ENCODE measurements at regions not wholly inside any gene's neighbourhood (a gene's known extent, or its start where the extent isn't known, plus 50 kb on each side); places are given as distances from the start of the nearest gene placed in this dataset.

DNA sequence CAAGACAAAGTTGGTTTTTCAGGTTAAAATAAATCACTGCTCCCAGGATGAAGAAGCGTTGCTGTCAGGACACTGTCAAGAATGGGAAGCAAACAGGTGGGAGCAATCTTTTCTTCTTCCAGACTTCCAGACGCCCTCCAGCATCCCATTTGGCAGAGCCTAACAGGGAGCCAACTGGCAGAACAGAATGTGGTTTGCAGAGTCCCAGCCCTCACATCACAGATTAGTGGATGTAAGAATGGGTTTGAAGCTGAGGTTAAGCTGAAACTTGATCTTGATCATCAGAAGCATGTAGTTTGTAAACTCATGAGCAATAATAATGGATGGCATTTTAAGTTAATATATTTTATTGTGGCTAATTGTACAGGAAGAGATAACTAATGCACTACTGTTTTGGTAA is 636.4 kb downstream of the SLC6A15 start:
- DNase-seq (ENCODE audit: low read depth), result no peak

DNA sequence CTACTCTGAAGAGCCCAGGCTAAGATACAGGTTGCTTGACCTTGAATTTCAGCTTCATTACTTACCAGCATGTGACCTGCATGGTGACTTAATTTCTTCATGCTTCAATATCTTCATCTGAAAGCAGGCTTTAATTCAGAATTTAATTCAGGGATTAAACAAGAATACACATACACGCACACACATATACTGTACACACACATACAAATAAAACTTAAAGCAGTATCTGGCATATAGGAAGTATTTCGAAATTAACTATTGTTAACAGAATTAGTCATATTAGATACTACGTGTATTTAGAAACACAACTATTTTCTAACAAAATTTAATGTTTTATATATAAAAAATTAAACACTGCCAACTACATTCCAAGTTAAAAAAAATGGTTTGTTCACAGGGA is 640.3 kb downstream of the SLC6A15 start:
- DNase-seq (ENCODE audit: low read depth), result no peak
- in situ Hi-C loops (cut with HindIII; ENCODE audit: low pct_unique_long_range_greater_than_20kb, low sequenced_read_pairs), result no loop called here

More for the DNA sequence above, 636.4 kb downstream of the SLC6A15 start:
- in situ Hi-C loops (cut with HindIII; ENCODE audit: low pct_unique_long_range_greater_than_20kb, low sequenced_read_pairs), result no loop called here

DNA sequence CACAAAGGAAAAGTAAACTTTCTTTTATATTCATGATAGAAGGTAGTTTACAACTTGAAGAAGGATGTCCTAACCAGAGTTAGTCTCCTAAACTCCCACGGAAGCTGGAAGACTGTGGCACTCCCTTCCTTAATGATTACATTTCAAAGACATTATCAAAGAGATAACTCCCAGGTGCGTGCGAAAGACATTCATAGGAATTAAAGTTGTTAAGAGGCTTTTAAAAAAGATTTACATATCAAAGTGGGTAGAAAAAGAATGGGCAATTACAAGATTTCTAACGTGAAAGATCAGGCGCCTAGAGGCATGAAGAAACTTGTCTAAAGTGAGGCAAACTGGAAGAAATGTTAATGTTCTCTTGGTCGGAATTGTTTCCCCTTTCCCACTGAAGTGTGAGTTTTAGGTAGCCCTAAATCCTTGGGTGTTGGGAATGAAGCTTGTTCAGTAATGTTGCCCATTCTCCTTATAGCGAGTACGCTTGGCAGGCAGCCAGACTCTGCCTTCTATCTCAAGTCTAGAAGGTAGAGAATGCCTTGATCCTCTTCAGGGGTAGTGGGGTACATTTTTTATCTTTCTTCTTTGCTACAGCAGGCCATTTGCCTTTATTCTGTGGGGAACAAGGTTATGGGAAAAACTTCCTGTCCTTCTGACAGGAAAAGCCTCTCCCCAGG is 642.0 kb downstream of the SLC6A15 start:
- DNase-seq (ENCODE audit: low read depth), result no peak
- in situ Hi-C loops (cut with HindIII; ENCODE audit: low pct_unique_long_range_greater_than_20kb, low sequenced_read_pairs), result no loop called here

DNA sequence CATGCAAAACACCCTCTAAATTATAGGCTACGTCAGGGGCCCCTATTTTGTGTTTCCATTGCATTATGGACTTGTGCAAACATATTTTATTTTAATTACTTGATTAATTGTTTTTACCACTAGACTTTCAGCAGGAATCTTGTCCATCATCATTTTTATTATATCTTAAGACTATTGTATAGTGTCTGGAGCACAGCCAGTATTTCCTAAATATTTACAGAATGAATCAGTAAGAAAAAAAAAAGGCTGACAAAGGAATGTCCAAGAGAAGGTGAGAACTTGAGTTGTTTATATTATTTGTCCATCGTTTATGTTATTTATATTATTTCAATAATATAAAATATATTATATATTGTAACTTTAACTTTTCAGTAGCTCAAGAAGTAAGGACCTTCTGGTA is 664.7 kb downstream of the SLC6A15 start:
- in situ Hi-C loops (cut with HindIII; ENCODE audit: low pct_unique_long_range_greater_than_20kb, low sequenced_read_pairs), result no loop called here
- DNase-seq (ENCODE audit: low read depth), result no peak

DNA sequence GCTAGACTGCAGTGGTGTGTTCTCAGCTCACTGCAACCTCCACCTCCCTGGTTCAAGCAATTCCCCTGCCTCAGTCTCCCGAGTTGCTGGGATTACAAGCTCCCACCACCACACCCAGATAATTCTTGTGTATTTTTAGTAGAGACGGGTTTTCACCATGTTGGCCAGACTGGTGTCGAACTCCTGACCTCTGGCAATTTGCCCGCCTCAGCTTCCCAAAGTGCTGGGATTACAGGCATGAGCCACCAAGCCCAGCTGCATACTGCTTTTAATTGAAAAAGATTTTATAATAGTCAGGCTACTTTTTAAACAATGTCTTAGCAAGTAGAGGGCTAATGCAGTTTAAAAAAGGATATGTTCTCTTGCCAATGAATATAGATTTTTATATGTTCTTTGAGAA is 668.9 kb downstream of the SLC6A15 start:
- no peak for DNase-seq (ENCODE audit: low read depth)
- in situ Hi-C loops (cut with HindIII; ENCODE audit: low pct_unique_long_range_greater_than_20kb, low sequenced_read_pairs), result no loop called here

DNA sequence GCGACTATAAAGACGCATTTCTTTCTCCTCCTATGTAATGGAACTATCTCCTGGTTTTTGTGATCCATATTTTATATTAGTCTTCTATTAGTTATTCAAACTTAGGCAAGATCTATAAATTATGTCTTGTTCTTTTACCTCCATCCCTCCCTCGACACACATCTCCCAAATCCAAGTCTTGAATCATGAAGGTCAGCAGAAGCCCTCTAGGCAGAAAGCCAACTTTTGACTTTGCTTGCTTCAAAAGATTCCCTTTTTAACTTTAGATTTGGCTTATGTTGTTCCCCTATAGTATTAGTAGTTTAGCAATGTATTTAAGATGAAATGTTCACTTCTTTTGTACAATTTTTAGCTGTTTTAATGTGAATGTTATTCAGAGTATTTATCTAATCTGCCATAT is 689.8 kb downstream of the SLC6A15 start:
- DNase-seq (ENCODE audit: low read depth), result no peak
- in situ Hi-C loops (cut with HindIII; ENCODE audit: low pct_unique_long_range_greater_than_20kb, low sequenced_read_pairs), result no loop called here

DNA sequence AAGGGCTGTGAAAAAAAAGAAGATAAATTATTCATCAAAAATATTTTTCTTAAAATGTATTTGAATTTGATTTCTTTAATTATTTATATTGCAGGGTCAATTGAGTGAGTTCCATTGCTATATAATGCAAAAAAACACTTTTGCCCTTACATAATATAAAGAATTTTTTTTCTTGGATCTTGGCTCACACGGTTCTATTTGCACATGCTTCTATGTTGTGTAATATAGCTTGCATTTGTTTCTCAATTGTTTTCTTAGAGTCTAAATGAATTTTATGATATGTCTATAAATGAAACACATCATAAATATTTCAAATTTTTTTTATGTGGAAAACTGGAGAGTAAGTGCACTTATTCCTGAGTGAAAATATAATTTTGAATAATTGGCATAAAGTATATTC is 694.2 kb downstream of the SLC6A15 start:
- no peak for DNase-seq (ENCODE audit: low read depth)
- in situ Hi-C loops (cut with HindIII; ENCODE audit: low pct_unique_long_range_greater_than_20kb, low sequenced_read_pairs), result no loop called here

DNA sequence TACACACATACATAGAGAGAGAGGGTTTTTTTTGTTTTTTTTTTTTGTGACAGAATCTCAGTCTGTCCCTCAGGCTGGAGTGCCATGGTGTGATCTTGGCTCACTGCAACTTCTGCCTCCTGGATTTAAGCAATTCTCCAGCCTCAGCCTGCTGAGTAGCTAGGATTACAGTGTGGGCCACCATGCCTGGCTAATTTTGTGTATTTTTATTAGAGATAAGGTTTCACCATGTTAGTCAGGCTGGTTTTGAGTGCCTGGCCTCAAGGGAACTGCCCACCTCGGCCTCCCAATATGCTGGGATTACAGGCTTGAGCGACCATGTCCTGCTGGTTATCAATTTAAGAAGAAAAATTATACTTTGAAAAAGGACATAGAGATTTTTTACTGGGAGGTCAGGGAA is 710.6 kb downstream of the SLC6A15 start:
- in situ Hi-C loops (cut with HindIII; ENCODE audit: low pct_unique_long_range_greater_than_20kb, low sequenced_read_pairs), result no loop called here
- DNase-seq (ENCODE audit: low read depth), result peak; percentile 29

DNA sequence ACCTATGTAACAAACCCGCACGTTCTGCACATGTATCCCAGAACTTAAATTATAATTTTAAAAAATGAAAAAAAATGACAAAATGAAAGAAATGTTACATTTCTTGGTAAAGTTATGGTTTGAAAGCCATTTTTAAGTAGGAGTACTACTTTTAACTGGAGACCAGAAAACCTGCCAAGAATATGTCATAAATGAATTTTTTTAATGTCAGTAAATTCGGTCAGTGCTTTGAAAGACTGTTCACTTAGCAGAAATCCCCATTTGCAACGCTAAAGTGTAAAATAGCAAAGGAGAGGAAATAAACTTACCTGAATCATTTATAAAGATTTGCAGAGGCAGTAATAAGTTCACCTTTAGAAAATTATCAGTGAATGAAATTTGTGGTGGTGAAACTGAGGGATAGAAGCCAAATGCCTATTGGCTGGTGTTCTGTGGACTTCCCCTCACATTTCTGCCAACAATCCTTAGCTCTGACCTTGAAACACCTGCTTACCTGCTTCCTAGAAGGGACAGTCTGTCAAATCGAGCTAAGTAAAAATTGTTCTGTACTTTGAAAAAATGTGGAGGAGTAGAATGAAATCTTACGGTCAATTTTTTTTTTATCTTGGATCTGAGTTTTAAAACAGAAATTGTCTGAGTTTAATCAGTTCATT is 714.2 kb downstream of the SLC6A15 start:
- in situ Hi-C loops (cut with HindIII; ENCODE audit: low pct_unique_long_range_greater_than_20kb, low sequenced_read_pairs), result no loop called here
- DNase-seq (ENCODE audit: low read depth), result no peak

DNA sequence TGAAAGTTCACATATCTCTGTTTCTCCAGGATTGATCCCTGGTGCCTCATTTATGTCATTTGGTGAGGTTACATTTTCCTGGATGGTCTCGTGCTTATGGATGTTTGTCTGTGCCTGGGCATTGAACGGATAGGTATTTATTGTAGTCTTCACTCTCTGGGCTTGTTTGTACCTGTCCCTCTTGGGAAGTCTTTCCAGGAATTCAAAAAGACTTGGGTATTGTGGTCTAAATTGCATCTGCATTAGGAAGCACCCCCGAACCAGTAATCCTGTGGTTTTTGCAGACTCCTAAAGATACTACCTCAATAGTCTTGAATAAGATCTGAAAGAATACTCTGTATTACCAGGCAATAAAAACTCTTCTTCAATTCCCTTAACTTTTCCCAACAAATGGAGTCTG is 720.8 kb downstream of the SLC6A15 start:
- in situ Hi-C loops (cut with HindIII; ENCODE audit: low pct_unique_long_range_greater_than_20kb, low sequenced_read_pairs), result no loop called here
- no peak for DNase-seq (ENCODE audit: low read depth)

DNA sequence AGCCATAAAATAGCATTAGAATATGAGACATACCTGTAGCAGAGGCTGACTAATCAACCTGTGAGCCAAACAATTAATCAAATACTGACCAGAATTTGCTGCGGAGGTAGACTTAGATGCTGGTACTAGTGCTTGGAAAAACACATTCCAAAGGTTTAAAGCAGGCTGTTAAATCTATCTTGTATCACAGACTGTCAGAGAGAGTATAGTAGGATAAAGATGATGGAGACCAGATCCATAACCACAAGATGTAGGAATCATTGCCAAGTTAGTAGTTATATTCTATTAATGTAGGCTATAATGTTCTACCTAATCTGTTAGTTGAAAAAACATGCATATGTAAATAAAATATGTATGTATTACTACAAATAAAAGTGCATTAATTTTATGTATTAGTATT is 726.2 kb downstream of the SLC6A15 start:
- in situ Hi-C loops (cut with HindIII; ENCODE audit: low pct_unique_long_range_greater_than_20kb, low sequenced_read_pairs), result no loop called here
- DNase-seq (ENCODE audit: low read depth), result no peak

DNA sequence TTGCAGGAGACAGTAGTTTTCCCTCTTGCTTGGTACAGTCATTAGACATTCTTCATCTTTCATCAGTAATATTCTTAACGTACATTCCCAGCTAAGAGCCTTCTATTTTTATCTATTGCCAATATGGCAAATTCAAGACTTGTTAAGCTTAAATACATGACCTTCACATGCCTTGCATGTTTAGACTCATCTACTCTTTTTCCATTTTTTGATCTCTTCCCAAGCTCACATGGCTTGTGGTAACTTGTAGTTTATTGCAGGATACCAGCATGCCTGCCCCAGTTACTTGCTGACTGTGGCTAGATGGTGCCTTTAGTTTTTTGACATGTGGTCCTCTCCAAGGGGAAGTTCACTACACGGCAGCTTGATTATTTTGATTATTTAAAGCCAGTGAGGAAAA is 729.0 kb downstream of the SLC6A15 start:
- in situ Hi-C loops (cut with HindIII; ENCODE audit: low pct_unique_long_range_greater_than_20kb, low sequenced_read_pairs), result no loop called here
- no peak for DNase-seq (ENCODE audit: low read depth)

DNA sequence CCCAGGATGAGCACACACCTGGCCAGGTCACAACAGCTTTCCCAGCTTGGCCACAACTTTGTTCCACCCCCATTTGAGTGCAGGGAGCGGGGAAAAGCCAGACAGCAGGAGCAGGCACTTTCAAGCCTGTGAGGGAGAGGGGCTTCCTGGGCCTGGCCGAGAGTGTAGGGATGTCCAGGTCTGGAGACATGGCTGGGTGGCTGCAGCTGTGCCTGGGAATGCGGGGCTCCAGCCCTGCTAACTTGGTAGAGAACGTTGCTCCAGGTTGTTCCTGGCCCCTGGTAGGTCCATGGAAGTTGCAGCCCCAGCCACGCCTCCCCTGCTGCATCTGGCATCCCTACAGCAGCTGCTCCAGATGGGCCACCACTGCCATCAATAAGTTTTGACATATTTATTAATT is 738.5 kb downstream of the SLC6A15 start:
- in situ Hi-C loops (cut with HindIII; ENCODE audit: low pct_unique_long_range_greater_than_20kb, low sequenced_read_pairs), result no loop called here
- no peak for DNase-seq (ENCODE audit: low read depth)

DNA sequence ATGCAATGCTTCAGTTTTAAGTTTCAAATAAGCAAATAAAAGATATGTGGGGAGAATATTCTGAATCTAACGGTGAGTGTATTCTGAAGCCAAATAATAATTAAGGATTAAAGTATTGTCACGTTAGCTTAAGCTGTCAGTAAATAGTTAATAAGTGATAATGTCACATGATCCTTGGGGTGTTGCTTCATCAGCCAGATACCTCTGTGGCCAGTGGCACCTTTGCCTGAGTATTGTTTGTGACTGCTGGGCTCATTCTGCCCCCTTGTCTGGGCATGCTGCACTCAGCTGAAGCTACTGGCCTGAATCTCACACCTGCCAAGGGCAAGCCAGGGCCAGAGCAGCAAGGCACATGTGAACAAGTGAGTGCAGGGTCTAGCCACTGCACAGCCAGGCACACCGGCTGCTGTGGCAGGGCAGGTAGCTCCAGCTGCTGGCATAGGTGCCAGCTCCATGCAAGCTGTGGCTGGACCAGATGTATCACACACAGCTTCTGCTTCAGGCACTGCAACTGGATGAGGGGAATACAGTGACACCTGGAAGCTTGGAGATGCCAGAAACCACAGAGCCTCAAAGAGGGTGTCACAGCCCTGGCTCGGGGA is 739.7 kb downstream of the SLC6A15 start:
- no peak for DNase-seq (ENCODE audit: low read depth)
- in situ Hi-C loops (cut with HindIII; ENCODE audit: low pct_unique_long_range_greater_than_20kb, low sequenced_read_pairs), result no loop called here

DNA sequence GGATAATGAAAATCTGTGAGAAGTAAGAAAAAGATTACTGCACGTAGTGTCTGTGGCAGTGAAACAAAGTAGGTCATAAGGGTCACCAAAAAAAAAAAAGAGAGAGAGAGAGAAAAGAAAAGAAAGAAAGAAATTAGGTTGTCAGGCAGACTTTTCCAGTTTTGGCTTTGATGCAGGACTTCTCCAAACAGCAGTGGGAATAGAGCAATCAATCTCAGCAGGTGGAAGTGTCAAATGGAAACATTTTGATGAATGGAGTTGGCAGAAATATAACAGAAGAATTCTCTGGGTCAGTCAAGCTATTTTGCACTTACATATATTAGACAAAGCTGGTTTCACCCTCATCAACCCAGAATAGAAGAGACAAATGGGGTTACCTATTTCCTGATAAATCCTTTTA is 745.8 kb downstream of the SLC6A15 start:
- in situ Hi-C loops (cut with HindIII; ENCODE audit: low pct_unique_long_range_greater_than_20kb, low sequenced_read_pairs), result no loop called here
- DNase-seq (ENCODE audit: low read depth), result no peak

DNA sequence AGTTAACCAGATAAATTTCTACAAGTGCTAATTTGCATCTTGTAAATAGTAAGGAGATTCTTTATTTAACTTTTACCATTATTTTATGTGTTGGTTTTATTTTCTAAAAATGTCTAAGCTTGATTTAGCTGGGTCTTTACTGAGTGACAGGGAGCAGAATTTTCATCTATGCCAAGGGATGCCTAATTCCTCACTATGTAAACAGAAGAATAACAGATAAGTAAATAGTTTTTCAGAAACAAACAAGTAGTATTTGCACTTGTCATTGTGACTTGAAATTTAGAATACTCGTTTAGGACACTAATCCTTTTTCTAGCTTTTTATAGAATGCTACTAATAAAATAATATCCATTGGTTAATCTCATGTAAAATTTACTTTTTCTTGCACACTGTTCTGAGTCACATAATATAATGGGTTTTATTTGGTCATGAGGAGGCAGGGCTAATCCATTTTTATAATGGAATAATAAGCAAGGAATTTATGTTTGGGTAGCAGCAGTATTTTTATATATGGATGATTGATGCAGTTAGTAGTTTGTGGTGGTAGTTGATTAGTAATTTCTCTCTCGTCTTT is 746.5 kb downstream of the SLC6A15 start:
- in situ Hi-C loops (cut with HindIII; ENCODE audit: low pct_unique_long_range_greater_than_20kb, low sequenced_read_pairs), result no loop called here
- DNase-seq (ENCODE audit: low read depth), result no peak

DNA sequence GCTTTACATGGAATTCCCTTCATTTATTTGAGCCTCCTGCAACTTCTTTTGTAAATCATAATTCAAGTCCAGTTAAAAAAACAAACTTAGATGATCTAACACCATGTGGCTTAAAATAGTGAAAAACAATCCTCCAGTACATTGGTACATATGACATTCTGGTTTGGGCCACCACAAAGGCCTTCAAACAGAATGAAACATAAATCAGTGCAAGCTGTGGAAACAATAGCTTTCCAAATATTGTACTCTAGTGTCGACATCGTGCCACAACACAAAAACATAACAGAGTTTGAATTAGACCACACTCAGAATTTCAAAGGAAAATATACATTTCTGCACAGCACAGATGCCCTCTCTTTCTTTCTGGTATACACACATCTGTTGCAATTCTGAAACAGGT is 751.3 kb downstream of the SLC6A15 start:
- DNase-seq (ENCODE audit: low read depth), result no peak
- in situ Hi-C loops (cut with HindIII; ENCODE audit: low pct_unique_long_range_greater_than_20kb, low sequenced_read_pairs), result no loop called here

DNA sequence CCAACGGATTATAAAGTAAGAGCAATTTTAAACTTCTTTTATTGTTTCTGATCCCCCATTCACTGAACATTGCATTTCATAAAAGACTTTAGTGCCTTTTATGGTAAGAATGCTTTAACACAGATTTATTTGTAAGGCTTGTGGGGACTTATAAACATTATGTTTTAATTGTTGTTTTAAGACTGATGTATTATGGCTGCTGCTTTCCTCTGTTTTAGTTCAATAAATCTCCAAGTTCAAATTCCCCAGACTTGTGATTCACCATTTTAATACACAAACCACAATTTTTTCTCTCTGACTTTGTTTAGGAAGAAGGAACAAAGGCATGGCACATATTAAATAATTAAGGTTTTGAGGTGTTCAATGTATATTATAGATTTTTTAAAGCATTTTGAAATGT is 753.3 kb downstream of the SLC6A15 start:
- DNase-seq (ENCODE audit: low read depth), result no peak
- in situ Hi-C loops (cut with HindIII; ENCODE audit: low pct_unique_long_range_greater_than_20kb, low sequenced_read_pairs), result no loop called here

DNA sequence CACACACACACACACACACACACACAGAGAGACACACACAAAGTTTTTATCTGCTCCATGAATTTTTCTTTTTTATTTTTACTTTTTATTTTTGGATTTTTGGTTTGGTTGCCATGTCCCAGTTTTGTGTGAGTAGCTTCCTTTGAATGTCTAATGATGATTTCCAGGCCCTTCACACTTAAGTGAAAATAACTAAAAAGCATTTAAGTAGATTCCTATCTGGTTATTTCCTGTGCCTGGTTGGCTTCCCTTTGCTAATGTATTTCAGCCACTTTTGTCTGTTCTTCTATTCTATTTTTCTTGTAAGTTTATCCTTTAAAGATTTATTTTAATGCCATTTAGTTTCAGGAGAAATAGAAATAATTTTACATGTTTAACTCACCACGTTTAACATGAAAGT is 755.4 kb downstream of the SLC6A15 start:
- no peak for DNase-seq (ENCODE audit: low read depth)

More for the DNA sequence above, 755.4 kb downstream of the SLC6A15 start:
- in situ Hi-C loops (cut with HindIII; ENCODE audit: low pct_unique_long_range_greater_than_20kb, low sequenced_read_pairs), result no loop called here
